ENCODE measurements at regions not wholly inside any gene's neighbourhood (a gene's known extent, or its start where the extent isn't known, plus 50 kb on each side); places are given as distances from the start of the nearest gene placed in this dataset.

DNA sequence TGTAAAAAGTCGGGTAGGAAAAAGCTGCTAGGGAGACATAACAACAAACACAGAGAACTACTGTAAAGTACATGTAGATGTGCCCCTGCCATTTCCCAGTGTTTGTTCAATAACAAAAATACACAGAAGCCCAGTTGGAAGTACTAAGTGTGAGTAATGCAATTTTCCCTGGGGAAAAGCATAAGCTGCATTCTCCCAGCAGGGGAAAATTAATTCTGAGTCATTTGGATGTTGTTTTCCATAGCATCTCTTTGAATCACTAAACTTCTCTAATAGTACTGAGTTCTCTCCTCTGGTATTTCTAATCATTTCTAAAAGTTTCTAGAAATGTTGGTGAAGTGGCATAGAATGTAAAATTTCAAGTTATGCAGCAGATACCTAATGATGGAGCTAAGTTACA, 1114.9 kb downstream of the C4orf33 start:
- no peak for DNase-seq

GRCh38 chr4:130214268-130214667, 1118.3 kb downstream of the C4orf33 start:
- DNase-seq, result no peak

DNA sequence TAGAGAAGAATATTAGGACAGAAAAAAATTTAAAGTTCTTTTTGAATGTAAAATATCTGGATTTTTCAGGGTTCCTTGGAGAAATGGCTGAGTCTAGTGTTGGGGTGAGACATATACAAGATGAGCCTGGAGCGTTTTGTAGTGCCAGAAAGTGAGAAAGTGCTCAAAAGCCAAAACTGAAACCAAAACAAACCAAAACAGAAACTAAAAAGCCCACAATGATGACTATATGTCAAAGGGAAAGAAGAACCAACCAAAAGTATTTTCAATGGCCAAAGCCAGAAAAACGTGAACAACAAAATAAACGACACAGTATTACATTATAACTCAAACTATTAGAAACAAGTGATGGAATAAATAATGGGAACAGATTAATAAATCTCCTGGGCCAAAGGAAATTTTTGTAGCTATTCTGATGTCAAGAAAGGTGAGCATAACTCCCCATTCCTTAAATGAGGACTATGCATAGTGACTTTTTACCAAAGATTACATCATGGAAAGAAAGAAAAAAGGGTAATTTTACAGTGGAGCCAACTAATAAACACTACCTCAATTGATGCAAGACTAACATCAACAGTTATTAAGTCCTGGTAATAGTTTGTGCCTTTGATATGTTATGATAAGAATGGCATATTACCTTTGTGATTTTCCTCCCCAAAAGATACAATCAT, 1137.6 kb downstream of the C4orf33 start:
- no peak for DNase-seq

DNA sequence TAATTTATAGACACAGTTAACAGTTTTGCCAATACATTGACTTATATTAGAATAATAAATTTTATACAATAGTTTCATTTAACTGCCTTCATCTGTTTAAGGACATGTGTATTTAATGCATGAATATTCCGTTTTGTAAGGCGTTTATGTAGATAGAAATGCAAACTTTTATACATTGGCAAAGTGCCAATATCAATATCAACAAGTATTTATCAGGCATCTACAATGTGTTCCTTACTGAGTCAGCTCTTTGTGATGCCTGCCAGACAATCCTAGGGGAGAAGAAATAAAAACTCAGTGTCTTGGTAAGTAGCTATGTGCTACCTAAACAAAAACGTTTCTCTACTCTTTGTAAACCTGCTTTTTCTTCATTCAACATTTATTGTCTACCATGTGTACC, 1142.2 kb downstream of the C4orf33 start:
- no peak for DNase-seq

DNA sequence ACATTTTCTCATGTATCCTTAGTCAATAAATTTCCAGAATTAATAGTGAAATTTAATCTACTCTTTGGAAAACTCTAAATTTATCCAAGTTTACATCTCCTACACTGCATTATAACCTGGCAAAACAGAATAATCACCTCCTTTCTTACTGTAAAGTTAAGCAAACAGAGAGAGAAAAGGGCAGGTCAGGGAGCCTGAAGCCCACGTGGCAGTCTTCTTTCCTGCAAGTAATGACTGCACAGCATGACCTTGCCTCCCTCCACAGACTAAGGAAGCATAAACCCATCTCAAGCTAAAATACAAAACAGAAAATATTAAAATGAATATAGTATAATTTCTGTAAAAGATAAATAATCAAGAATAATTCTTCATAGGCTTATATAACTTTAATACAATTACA, 1153.0 kb downstream of the C4orf33 start:
- DNase-seq, result no peak

DNA sequence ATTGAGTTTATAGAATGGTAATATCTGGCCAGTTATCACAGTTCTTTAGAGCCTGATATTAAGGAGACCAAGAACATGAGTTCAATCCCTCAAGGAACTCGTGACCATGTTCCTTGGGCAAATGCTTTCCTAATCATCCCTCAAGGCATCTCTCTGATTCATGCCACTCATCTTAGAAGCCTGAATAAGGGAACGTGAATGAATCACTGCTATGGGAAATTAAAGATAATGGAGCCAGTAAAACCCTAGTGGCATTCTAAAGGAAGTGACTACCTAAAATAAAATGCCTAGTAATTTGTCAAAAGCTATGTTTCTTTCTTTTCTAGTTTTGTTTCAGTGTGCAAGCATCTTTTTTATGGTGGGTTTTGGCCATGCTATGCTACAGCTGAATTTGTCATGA, 1161.3 kb downstream of the C4orf33 start:
- no peak for DNase-seq

- no peak for DNase-seq
These were observed 1170.9 kb downstream of the C4orf33 start for GRCh38 chr4:130266814-130267213.

GRCh38 chr4:130288576-130288975, 1192.6 kb downstream of the C4orf33 start:
- DNase-seq, result no peak

DNA sequence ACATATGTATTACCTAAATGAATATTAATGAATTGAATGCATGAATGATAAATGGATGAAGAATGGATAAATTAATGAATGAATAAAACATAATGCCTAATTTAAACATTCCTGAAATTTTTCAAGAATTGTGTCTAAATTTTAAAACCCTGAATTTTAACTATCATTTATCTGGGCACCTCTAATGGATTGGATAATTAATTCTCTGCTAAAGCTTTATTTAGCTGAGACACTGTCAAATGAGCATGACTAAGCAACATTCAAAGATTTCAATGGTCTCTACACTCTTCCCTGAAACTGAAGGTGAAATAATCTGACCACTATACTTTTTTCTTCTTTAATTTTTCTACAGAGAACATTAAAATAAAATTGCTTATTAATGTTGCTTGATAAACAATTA, 1197.7 kb downstream of the C4orf33 start:
- no peak for DNase-seq

- no peak for DNase-seq
These were observed 1200.5 kb downstream of the C4orf33 start for GRCh38 chr4:130296448-130296847.

GRCh38 chr4:130306566-130306965, 1210.6 kb downstream of the C4orf33 start:
- no peak for DNase-seq

GRCh38 chr4:130309221-130309620, 1213.3 kb downstream of the C4orf33 start:
- no peak for DNase-seq

DNA sequence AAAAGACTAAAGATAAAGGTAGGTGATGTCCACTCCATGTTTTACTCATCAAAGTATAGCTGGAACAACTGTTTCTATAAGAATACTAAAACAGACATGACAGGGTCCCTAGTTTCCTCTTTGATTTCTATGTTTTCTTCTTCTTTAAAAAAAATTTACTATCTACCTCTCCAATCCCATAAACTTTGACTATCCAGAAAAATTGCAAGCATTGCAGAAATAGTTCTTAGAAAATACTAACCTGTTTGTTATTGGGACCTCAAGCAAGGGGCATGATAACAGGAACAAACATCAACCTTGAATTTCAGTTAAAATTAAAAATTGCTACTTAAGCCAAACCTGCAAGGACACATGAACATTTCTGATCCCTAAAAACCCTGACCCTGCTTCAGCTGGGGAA, 1226.5 kb downstream of the C4orf33 start:
- DNase-seq, result no peak

DNA sequence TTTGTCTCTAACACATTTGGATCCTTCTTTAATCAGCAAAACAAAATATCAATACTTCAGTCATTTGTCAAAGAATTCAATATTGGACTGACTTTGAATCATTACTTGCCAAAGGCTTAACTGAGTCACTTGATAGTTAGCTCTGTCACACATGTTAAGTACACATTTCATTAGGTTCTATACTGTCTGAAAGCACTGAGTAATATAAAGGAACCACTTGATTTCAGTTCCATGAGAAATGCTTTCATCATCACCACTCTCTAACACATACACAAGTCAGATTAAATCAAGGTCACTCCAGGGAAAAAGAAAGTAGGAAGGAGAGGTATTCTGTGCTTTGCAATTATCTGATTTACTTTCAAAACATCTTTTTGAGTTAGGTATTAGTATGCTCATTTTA, 1233.1 kb downstream of the C4orf33 start:
- DNase-seq, result no peak

- no peak for DNase-seq
These were observed 1237.3 kb downstream of the C4orf33 start for GRCh38 chr4:130333241-130333759.

GRCh38 chr4:130335417-130336194, 1239.7 kb downstream of the C4orf33 start:
- DNase-seq, result no peak

- DNase-seq, result no peak
These were observed 1240.7 kb downstream of the C4orf33 start for GRCh38 chr4:130336585-130337217.

GRCh38 chr4:130338851-130339250, 1242.9 kb downstream of the C4orf33 start:
- no peak for DNase-seq

DNA sequence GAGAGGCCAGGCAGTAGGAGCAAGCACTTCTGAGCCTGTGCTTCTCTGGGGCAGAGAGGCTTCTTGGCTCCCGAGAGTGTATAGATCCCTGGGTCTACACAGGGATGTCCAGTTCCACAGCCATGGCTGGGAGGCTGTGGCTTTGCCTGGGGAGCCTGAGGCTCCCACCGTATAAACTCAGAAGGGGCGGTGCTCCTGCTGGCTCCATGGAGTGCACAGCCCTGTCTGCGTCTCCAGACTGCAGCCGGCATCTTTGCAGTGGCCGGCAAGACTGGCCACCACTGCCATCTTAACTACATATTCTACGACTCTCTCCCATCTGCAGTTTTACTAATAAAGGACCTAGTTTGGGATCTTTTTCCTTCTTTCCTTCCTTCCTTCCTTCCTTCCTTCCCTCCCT, 1253.8 kb downstream of the C4orf33 start:
- no peak for DNase-seq

DNA sequence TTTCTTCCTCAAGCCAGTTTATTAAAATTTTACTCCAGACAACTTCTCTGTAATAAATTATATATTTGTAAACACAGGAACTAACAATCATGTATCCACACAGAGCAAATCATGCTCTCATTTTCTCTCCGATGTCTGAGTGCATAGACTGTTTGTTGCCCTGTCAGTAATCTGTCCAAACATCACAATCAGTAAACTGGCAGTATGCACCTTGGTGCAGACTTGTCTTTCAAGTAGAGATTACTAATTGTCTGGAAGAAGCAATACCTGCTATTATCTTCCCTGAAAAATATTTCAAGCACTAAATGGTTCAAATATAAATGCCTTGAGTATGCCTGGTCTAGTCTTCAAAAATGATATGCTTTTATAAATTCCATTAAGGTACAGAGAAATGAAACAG, 1260.9 kb downstream of the C4orf33 start:
- no peak for DNase-seq

- DNase-seq, result no peak
These were observed 1263.6 kb downstream of the C4orf33 start for GRCh38 chr4:130359542-130359941.

GRCh38 chr4:130361616-130362015, 1265.7 kb downstream of the C4orf33 start:
- DNase-seq, result no peak

DNA sequence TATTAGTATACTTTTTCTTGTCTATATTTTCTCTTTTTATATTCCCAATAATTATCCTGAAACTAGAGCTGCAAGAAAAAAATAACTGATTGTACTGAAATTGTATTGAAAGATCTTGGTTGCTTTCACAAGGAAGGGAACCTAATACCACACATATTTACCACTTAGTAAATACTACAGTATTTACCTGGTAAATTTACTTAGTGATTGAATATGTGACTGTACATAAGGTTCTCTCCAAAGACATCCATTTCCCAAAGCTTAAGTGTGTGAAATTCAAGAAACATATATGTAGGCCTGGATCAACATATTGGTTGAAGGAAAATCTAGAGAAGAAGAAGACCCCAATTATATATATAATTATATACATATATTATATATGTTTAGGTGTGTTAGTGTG, 1272.7 kb downstream of the C4orf33 start:
- DNase-seq, result no peak

- no peak for DNase-seq
These were observed 1297.3 kb downstream of the C4orf33 start for GRCh38 chr4:130393231-130393630.

Data from NCI-H1048 (cell line).